HEK293 (cell line): ENCODE measurements at regions not wholly inside any gene's neighbourhood (a gene's known extent, or its start where the extent isn't known, plus 50 kb on each side); places are given as distances from the start of the nearest gene placed in this dataset.

Experiments used
- CTCF ChIA-PET: fragments of 350-600 bp; formaldehyde crosslinking; extraction: SDS; loops from one replicate; lab custom pipeline; 2021; ENCODE audit warnings: antibody characterized with exemption; lab: Yijun Ruan, JAX
- POLR2A ChIA-PET: fragments of 300-600 bp; formaldehyde crosslinking; extraction: SDS; loops from one replicate; lab custom pipeline; 2020; ENCODE audit warnings: antibody characterized with exemption, inconsistent platforms; lab: Yijun Ruan, JAX
- H3K27ac ChIP-seq: fragments of 200-500 bp; sonication (Bioruptor generic); 2 replicates; pipeline ENCODE4 v1.5.1; 2014; ENCODE audit warnings: low read depth, low read length, control low read depth, inconsistent platforms; ENCODE audit errors: extremely low read depth
- H3K36me3 ChIP-seq, 2 experiments: fragments of 200-500 bp in 1 of 2; sonication (Bioruptor generic) in 1 of 2; 1 replicate in 1 of 2; 2 replicates in 1 of 2; pipeline ENCODE4 v1.5.1; 2014 to 2017; ENCODE audit warnings: inconsistent platforms in 2 of 2, low read length in 2 of 2; ENCODE audit not compliant: control insufficient read depth in 2 of 2, insufficient read depth in 1 of 2
- H3K4me1 ChIP-seq: fragments of 200-500 bp; sonication (Bioruptor generic); 2 replicates; pipeline ENCODE4 v1.5.1; 2014; ENCODE audit warnings: mild to moderate bottlenecking, low read length, inconsistent platforms; ENCODE audit not compliant: control insufficient read depth, insufficient read depth
- H3K4me3 ChIP-seq: 2 replicates; pipeline ENCODE4 v1.5.1; 2011; ENCODE audit warnings: low read depth, mild to moderate bottlenecking, control low read depth, low read length, moderate library complexity
- H3K9me3 ChIP-seq: fragments of 200-500 bp; sonication (Bioruptor generic); 2 replicates; pipeline ENCODE4 v1.5.1; 2014; ENCODE audit warnings: low read depth, low read length, inconsistent platforms; ENCODE audit not compliant: control insufficient read depth, insufficient read depth
- HOXC10 ChIP-seq: sonication (generic); formaldehyde crosslinking; IDR thresholded peaks from 2 replicates; pipeline ENCODE4 v1.8.1; 2023; ENCODE audit warnings: mild to moderate bottlenecking, missing genetic modification reagents
- KLF10 ChIP-seq: fragments of 450-650 bp; IDR thresholded peaks from 2 replicates; pipeline ENCODE4 v1.5.1; 2018; ENCODE audit warnings: missing biosample characterization, mild to moderate bottlenecking, missing genetic modification characterization
- KLF16 ChIP-seq: fragments of 450-650 bp; formaldehyde crosslinking; IDR thresholded peaks from 2 replicates; pipeline ENCODE4 v1.5.1; 2017; ENCODE audit warnings: missing biosample characterization, missing genetic modification characterization
- KLF7 ChIP-seq: fragments of 450-650 bp; formaldehyde crosslinking; IDR thresholded peaks from 2 replicates; pipeline ENCODE4 v1.5.1; 2016; ENCODE audit warnings: missing biosample characterization, missing genetic modification characterization, borderline replicate concordance
- SCRT2 ChIP-seq: fragments of 450-650 bp; formaldehyde crosslinking; IDR thresholded peaks from 2 replicates; pipeline ENCODE4 v1.5.1; 2016; ENCODE audit warnings: missing biosample characterization, missing genetic modification characterization
- SP7 ChIP-seq: fragments of 450-650 bp; formaldehyde crosslinking; IDR thresholded peaks from 2 replicates; pipeline ENCODE4 v1.5.1; 2016; ENCODE audit warnings: missing biosample characterization, missing genetic modification characterization
- TRIM28 ChIP-seq: IDR thresholded peaks from 2 replicates; pipeline ENCODE4 v1.6.1; 2011; ENCODE audit warnings: low read length, control low read depth, borderline replicate concordance
- ZBTB1 ChIP-seq: fragments of 450-650 bp; formaldehyde crosslinking; IDR thresholded peaks from 2 replicates; pipeline ENCODE4 v1.5.1; 2016; ENCODE audit warnings: missing biosample characterization, missing genetic modification characterization
- ZFP41 ChIP-seq: fragments of 450-650 bp; formaldehyde crosslinking; IDR thresholded peaks from 2 replicates; pipeline ENCODE4 v1.5.1; 2016; ENCODE audit warnings: missing biosample characterization, missing genetic modification characterization, borderline replicate concordance
- ZNF211 ChIP-seq: fragments of 450-650 bp; formaldehyde crosslinking; IDR thresholded peaks from 2 replicates; pipeline ENCODE4 v1.5.1; 2016; ENCODE audit warnings: low read depth, missing biosample characterization, missing genetic modification characterization
- ZNF24 ChIP-seq: fragments of 450-650 bp; formaldehyde crosslinking; IDR thresholded peaks from 2 replicates; pipeline ENCODE4 v1.5.1; 2016; ENCODE audit warnings: missing biosample characterization, missing genetic modification characterization
- ZNF248 ChIP-seq: fragments of 450-650 bp; formaldehyde crosslinking; IDR thresholded peaks from 2 replicates; pipeline ENCODE4 v1.5.1; 2017; ENCODE audit warnings: missing biosample characterization, missing genetic modification characterization
- ZNF302 ChIP-seq: fragments of 450-650 bp; formaldehyde crosslinking; IDR thresholded peaks from 2 replicates; pipeline ENCODE4 v1.5.1; 2016; ENCODE audit warnings: missing biosample characterization, missing genetic modification characterization, low read depth
- ZNF341 ChIP-seq: fragments of 450-650 bp; formaldehyde crosslinking; IDR thresholded peaks from 2 replicates; pipeline ENCODE4; 2016; ENCODE audit warnings: low read depth, missing biosample characterization, missing genetic modification characterization
- ZNF549 ChIP-seq: fragments of 450-650 bp; IDR thresholded peaks from 2 replicates; pipeline ENCODE4 v1.5.1; 2018; ENCODE audit warnings: missing biosample characterization, missing genetic modification characterization, mild to moderate bottlenecking, inconsistent platforms, moderate library complexity
- ZNF558 ChIP-seq: fragments of 450-650 bp; formaldehyde crosslinking; IDR thresholded peaks from 2 replicates; pipeline ENCODE4 v1.5.1; 2016; ENCODE audit warnings: missing biosample characterization, missing genetic modification characterization
- ZNF561 ChIP-seq: fragments of 450-650 bp; IDR thresholded peaks from 2 replicates; pipeline ENCODE4 v1.5.1; 2018; ENCODE audit warnings: missing biosample characterization, missing genetic modification characterization, borderline replicate concordance
- ZNF610 ChIP-seq: fragments of 450-650 bp; formaldehyde crosslinking; IDR thresholded peaks from 2 replicates; pipeline ENCODE4 v1.5.1; 2016; ENCODE audit warnings: missing biosample characterization, missing genetic modification characterization, borderline replicate concordance
- ZNF645 ChIP-seq: fragments of 450-650 bp; formaldehyde crosslinking; IDR thresholded peaks from 2 replicates; pipeline ENCODE4; 2016; ENCODE audit warnings: missing biosample characterization, missing genetic modification characterization
- ZNF658 ChIP-seq: fragments of 450-650 bp; formaldehyde crosslinking; IDR thresholded peaks from 2 replicates; pipeline ENCODE4; 2016; ENCODE audit warnings: missing biosample characterization, missing genetic modification characterization
- ZNF664 ChIP-seq: fragments of 450-650 bp; formaldehyde crosslinking; IDR thresholded peaks from 2 replicates; pipeline ENCODE4 v1.5.1; 2016; ENCODE audit warnings: missing biosample characterization, missing genetic modification characterization
- ZNF747 ChIP-seq: fragments of 450-650 bp; formaldehyde crosslinking; IDR thresholded peaks from 2 replicates; pipeline ENCODE4 v1.5.1; 2016; ENCODE audit warnings: missing biosample characterization, missing genetic modification characterization
- ZNF768 ChIP-seq: fragments of 450-650 bp; formaldehyde crosslinking; IDR thresholded peaks from 2 replicates; pipeline ENCODE4 v1.5.1; 2018; ENCODE audit warnings: missing biosample characterization, mild to moderate bottlenecking, missing genetic modification characterization
- ZNF837 ChIP-seq: fragments of 450-650 bp; formaldehyde crosslinking; IDR thresholded peaks from 2 replicates; pipeline ENCODE4 v1.5.1; 2016; ENCODE audit warnings: missing biosample characterization, missing genetic modification characterization
- TF ChIP-seq, protein P1 (sequence below): fragments of 450-650 bp; formaldehyde crosslinking; conservative IDR thresholded peaks from 2 replicates; pipeline ENCODE4 v1.5.1; 2016; ENCODE audit warnings: low read depth, missing biosample characterization, missing genetic modification characterization
- TF ChIP-seq, protein P2 (sequence below): fragments of 450-650 bp; formaldehyde crosslinking; IDR thresholded peaks from 2 replicates; pipeline ENCODE4 v1.5.1; 2017; ENCODE audit warnings: missing biosample characterization, mild to moderate bottlenecking, missing genetic modification characterization, moderate library complexity
- TF ChIP-seq, protein P3 (sequence below): fragments of 450-650 bp; formaldehyde crosslinking; IDR thresholded peaks from 2 replicates; pipeline ENCODE4 v1.5.1; 2017; ENCODE audit warnings: missing biosample characterization, missing genetic modification characterization

- no peaks in the 10 kb centered on the region for H3K9me3 ChIP-seq
- TF ChIP-seq TRIM28 = no peak
- no peak for TF ChIP-seq ZFP41 (tag by site-specific recombination)
- TF ChIP-seq KLF16 (tag by site-specific recombination) = no peak
- TF ChIP-seq ZNF248 = no peak
- TF ChIP-seq, protein P1, sequence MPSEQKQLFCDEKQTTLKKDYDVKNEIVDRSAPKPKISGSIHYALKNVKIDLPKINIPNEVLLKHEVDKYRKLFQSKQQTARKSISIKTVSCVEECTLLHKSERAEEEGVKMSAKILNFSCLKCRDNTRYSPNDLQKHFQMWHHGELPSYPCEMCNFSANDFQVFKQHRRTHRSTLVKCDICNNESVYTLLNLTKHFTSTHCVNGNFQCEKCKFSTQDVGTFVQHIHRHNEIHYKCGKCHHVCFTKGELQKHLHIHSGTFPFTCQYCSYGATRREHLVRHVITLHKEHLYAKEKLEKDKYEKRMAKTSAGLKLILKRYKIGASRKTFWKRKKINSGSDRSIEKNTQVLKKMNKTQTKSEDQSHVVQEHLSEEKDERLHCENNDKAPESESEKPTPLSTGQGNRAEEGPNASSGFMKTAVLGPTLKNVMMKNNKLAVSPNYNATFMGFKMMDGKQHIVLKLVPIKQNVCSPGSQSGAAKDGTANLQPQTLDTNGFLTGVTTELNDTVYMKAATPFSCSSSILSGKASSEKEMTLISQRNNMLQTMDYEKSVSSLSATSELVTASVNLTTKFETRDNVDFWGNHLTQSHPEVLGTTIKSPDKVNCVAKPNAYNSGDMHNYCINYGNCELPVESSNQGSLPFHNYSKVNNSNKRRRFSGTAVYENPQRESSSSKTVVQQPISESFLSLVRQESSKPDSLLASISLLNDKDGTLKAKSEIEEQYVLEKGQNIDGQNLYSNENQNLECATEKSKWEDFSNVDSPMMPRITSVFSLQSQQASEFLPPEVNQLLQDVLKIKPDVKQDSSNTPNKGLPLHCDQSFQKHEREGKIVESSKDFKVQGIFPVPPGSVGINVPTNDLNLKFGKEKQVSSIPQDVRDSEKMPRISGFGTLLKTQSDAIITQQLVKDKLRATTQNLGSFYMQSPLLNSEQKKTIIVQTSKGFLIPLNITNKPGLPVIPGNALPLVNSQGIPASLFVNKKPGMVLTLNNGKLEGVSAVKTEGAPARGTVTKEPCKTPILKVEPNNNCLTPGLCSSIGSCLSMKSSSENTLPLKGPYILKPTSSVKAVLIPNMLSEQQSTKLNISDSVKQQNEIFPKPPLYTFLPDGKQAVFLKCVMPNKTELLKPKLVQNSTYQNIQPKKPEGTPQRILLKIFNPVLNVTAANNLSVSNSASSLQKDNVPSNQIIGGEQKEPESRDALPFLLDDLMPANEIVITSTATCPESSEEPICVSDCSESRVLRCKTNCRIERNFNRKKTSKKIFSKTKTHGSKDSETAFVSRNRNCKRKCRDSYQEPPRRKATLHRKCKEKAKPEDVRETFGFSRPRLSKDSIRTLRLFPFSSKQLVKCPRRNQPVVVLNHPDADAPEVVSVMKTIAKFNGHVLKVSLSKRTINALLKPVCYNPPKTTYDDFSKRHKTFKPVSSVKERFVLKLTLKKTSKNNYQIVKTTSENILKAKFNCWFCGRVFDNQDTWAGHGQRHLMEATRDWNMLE (tag by site-specific recombination) = no peak
- no peak for TF ChIP-seq ZNF561
- no peak for TF ChIP-seq ZNF302 (tag by site-specific recombination)
- TF ChIP-seq ZNF558 = no peak
- POLR2A ChIA-PET = no interaction called here
- no peaks in the 10 kb centered on the region for H3K4me1 ChIP-seq
- no peaks in the 10 kb centered on the region for H3K36me3 ChIP-seq
- H3K27ac ChIP-seq = no peak overlapping the region
- no peak overlapping the region for H3K4me3 ChIP-seq
- CTCF ChIA-PET = no interaction called here
Measured at GRCh38 chr12:17056546-17056945, 450.6 kb upstream of the LMO3 start.

- no peak for TF ChIP-seq ZNF837
- TF ChIP-seq HOXC10 = no peak
- TF ChIP-seq, protein P2, sequence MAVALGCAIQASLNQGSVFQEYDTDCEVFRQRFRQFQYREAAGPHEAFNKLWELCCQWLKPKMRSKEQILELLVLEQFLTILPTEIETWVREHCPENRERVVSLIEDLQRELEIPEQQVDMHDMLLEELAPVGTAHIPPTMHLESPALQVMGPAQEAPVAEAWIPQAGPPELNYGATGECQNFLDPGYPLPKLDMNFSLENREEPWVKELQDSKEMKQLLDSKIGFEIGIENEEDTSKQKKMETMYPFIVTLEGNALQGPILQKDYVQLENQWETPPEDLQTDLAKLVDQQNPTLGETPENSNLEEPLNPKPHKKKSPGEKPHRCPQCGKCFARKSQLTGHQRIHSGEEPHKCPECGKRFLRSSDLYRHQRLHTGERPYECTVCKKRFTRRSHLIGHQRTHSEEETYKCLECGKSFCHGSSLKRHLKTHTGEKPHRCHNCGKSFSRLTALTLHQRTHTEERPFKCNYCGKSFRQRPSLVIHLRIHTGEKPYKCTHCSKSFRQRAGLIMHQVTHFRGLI (tag by site-specific recombination) = no peak
- no peak for TF ChIP-seq ZNF645 (tag by site-specific recombination)
- no peak for TF ChIP-seq KLF10 (tag by site-specific recombination)
- TF ChIP-seq, protein P3, sequence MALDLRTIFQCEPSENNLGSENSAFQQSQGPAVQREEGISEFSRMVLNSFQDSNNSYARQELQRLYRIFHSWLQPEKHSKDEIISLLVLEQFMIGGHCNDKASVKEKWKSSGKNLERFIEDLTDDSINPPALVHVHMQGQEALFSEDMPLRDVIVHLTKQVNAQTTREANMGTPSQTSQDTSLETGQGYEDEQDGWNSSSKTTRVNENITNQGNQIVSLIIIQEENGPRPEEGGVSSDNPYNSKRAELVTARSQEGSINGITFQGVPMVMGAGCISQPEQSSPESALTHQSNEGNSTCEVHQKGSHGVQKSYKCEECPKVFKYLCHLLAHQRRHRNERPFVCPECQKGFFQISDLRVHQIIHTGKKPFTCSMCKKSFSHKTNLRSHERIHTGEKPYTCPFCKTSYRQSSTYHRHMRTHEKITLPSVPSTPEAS (tag by site-specific recombination) = no peak
- no peak for TF ChIP-seq ZNF658 (tag by site-specific recombination)
- no peak for TF ChIP-seq ZNF341 (tag by site-specific recombination)
- TF ChIP-seq ZNF24 (tag by site-specific recombination) = no peak
- TF ChIP-seq TRIM28 = no peak
- TF ChIP-seq ZNF747 (tag by site-specific recombination) = no peak
- no peak for TF ChIP-seq SP7 (tag by site-specific recombination)
- TF ChIP-seq ZNF610 (tag by site-specific recombination) = no peak
- no peak for TF ChIP-seq KLF7 (tag by site-specific recombination)
- TF ChIP-seq ZNF211 (tag by site-specific recombination) = no peak
- no peak for TF ChIP-seq ZNF549 (tag by site-specific recombination)
- no peak for TF ChIP-seq ZBTB1 (tag by site-specific recombination)
- TF ChIP-seq ZNF664 (tag by site-specific recombination) = no peak
- no peak for TF ChIP-seq SCRT2 (tag by site-specific recombination)
- no peak for TF ChIP-seq ZNF768
- H3K4me1 ChIP-seq = no peaks in the 10 kb centered on the region
- H3K36me3 ChIP-seq = no peaks in the 10 kb centered on the region
- H3K27ac ChIP-seq = no peak overlapping the region
- ChIA-PET CTCF (no interaction called here), POLR2A (no interaction called here)
- H3K9me3 ChIP-seq = no peaks in the 10 kb centered on the region
- H3K4me3 ChIP-seq = no peak overlapping the region
Measured at GRCh38 chr12:17038923-17039322, 433.0 kb upstream of the LMO3 start.
